ENCODE measurements at regions not wholly inside any gene's neighbourhood (a gene's known extent, or its start where the extent isn't known, plus 50 kb on each side); places are given as distances from the start of the nearest gene placed in this dataset.
A peak's percentile ranks its signal among the peaks of the same experiment; 100 is the strongest.

GRCh38 chr6:68240726-68241125 is 394.4 kb upstream of the ADGRB3 start:
- no TSS peak for BruUV-seq (replicated peaks)

GRCh38 chr6:68239034-68239433 is 396.0 kb upstream of the ADGRB3 start:
- BruUV-seq (replicated peaks) = no TSS peak
- Histone ChIP-seq H3K9me3 (ENCODE audit: low read depth, low read length, poor library complexity, severe bottlenecking) (no peaks in the 10 kb centered on the region), H3K4me3 (ENCODE audit: low read depth, low read length, poor library complexity, severe bottlenecking) (no peak overlapping the region), H3K27ac (ENCODE audit: low read depth, low read length, poor library complexity, severe bottlenecking) (peak overlapping the region; percentile 21), H3K4me1 (ENCODE audit: insufficient read depth, low read length, poor library complexity, severe bottlenecking) (peaks cover 15% of the 10 kb centered on the region), H3K27me3 (replicated peaks; ENCODE audit: insufficient read depth, low read depth, low read length, poor library complexity) (no peaks in the 10 kb centered on the region), H3K36me3 (ENCODE audit: insufficient read depth, low read length, poor library complexity, severe bottlenecking) (no peaks in the 10 kb centered on the region)
- DNase-seq (ENCODE audit: low spot score) = no peak
- ChIA-PET CTCF (no interaction called here), POLR2A (ENCODE audit: low non-redundant PET) (no interaction called here)
- intact Hi-C loops (cut with micrococcal nuclease; ENCODE audit: unreplicated experiment) = loop anchor here (10.0 kb wide), 1 partner anchor 396 kb away; the partner anchor contains the start of gene ADGRB3
- TF ChIP-seq CTCF (conservative IDR thresholded peaks at IDR 0.05; ENCODE audit: low read depth, low read length) (no peak), EZH2 (IDR thresholded peaks at IDR 0.05; ENCODE audit: borderline replicate concordance, low read depth, low read length, poor library complexity, severe bottlenecking) (no peak)

More at GRCh38 chr6:68240726-68241125, 394.4 kb upstream of the ADGRB3 start:
- no peak for DNase-seq (ENCODE audit: low spot score)
- Histone ChIP-seq H3K27me3 (replicated peaks; ENCODE audit: insufficient read depth, low read depth, low read length, poor library complexity) (no peaks in the 10 kb centered on the region), H3K4me1 (ENCODE audit: insufficient read depth, low read length, poor library complexity, severe bottlenecking) (peaks cover 15% of the 10 kb centered on the region), H3K36me3 (ENCODE audit: insufficient read depth, low read length, poor library complexity, severe bottlenecking) (no peaks in the 10 kb centered on the region), H3K27ac (ENCODE audit: low read depth, low read length, poor library complexity, severe bottlenecking) (no peak overlapping the region), H3K9me3 (ENCODE audit: low read depth, low read length, poor library complexity, severe bottlenecking) (no peaks in the 10 kb centered on the region), H3K4me3 (ENCODE audit: low read depth, low read length, poor library complexity, severe bottlenecking) (no peak overlapping the region)
- intact Hi-C loops (cut with micrococcal nuclease; ENCODE audit: unreplicated experiment) = no loop called here
- no peak for TF ChIP-seq CTCF (conservative IDR thresholded peaks at IDR 0.05; ENCODE audit: low read depth, low read length)
- TF ChIP-seq EZH2 (IDR thresholded peaks at IDR 0.05; ENCODE audit: borderline replicate concordance, low read depth, low read length, poor library complexity, severe bottlenecking) = no peak
- ChIA-PET CTCF (no interaction called here), POLR2A (ENCODE audit: low non-redundant PET) (no interaction called here)

DNA sequence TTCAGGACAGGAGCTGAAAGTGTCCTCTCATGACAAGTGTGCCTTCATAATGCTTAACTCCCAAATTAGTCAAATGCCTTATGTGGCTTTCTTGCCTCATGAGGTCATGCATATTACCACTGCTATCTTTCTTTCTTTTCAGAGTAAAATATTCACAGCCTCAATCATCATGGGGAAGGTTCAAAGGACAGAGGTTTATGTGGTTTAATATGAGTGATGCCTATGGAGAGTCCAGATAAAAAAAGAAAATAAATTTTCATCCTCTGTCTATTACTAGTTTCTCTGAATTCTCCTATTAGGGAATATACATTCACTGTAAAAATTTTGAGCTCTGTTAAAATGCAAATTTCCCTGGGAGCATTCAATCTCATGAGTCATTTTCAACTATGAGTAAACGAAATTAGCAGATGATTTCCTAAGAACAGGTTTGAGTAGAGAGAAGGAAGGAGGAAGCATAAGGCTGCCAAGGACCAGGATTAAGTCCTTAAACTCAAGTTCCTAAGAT is 396.9 kb upstream of the ADGRB3 start:
- no peaks in the 10 kb centered on the region for H3K36me3 ChIP-seq (ENCODE audit: insufficient read depth, low read length, poor library complexity, severe bottlenecking)
- peak overlapping the region; percentile 21 for H3K27ac ChIP-seq (ENCODE audit: low read depth, low read length, poor library complexity, severe bottlenecking)
- BruUV-seq (replicated peaks) = no TSS peak
- H3K4me1 ChIP-seq (ENCODE audit: insufficient read depth, low read length, poor library complexity, severe bottlenecking) = peaks cover 20% of the 10 kb centered on the region
- no peak overlapping the region for H3K4me3 ChIP-seq (ENCODE audit: low read depth, low read length, poor library complexity, severe bottlenecking)
- H3K9me3 ChIP-seq (ENCODE audit: low read depth, low read length, poor library complexity, severe bottlenecking) = no peaks in the 10 kb centered on the region
- H3K27me3 ChIP-seq (replicated peaks; ENCODE audit: insufficient read depth, low read depth, low read length, poor library complexity) = no peaks in the 10 kb centered on the region
- POLR2A ChIA-PET (ENCODE audit: low non-redundant PET) = interaction anchor here (1.2 kb wide), 1 partner anchor 12 kb away, joined by 3 read pairs; no protein-coding TSS in a partner anchor
- peak; percentile 71 for DNase-seq (ENCODE audit: low spot score)
- intact Hi-C loops (cut with micrococcal nuclease; ENCODE audit: unreplicated experiment) = loop anchor here (10.0 kb wide), 1 partner anchor 397 kb away; the partner anchor contains the start of gene ADGRB3
- TF ChIP-seq EZH2 (IDR thresholded peaks at IDR 0.05; ENCODE audit: borderline replicate concordance, low read depth, low read length, poor library complexity, severe bottlenecking) (no peak), CTCF (conservative IDR thresholded peaks at IDR 0.05; ENCODE audit: low read depth, low read length) (no peak)
- CTCF ChIA-PET = no interaction called here

All from A673 (cell line).